HG03175 (cell line): ENCODE measurements at regions not wholly inside any gene's neighbourhood (a gene's known extent, or its start where the extent isn't known, plus 50 kb on each side); places are given as distances from the start of the nearest gene placed in this dataset.

ENCODE experiments used
- ATAC-seq: cut with Tn5 transposase; IDR thresholded peaks from one replicate; pipeline ENCODE4 v1.9.1; 2021; ENCODE audit warnings: mild to moderate bottlenecking, moderate library complexity; ENCODE audit not compliant: unreplicated experiment

GRCh38 chr21:25062061-25062460 lies 545.2 kb downstream of the MRPL39 start:
- ATAC-seq = no peak

GRCh38 chr21:25054689-25055088 lies 552.6 kb downstream of the MRPL39 start:
- ATAC-seq = peak; percentile 49

GRCh38 chr21:25039461-25040380 lies 567.6 kb downstream of the MRPL39 start:
- peak; percentile 89 for ATAC-seq

GRCh38 chr21:25036775-25037174 lies 570.5 kb downstream of the MRPL39 start:
- no peak for ATAC-seq

- ATAC-seq = no peak
Observed at GRCh38 chr21:25031750-25032149, 575.5 kb downstream of the MRPL39 start.

GRCh38 chr21:25029580-25029979 lies 577.7 kb downstream of the MRPL39 start:
- ATAC-seq = no peak

- ATAC-seq = no peak
Observed at GRCh38 chr21:25025596-25025995, 581.7 kb downstream of the MRPL39 start.

- no peak for ATAC-seq
Observed at GRCh38 chr21:25024639-25025038, 582.6 kb downstream of the MRPL39 start.

GRCh38 chr21:25005388-25005787 lies 601.9 kb downstream of the MRPL39 start:
- ATAC-seq = no peak

- ATAC-seq = no peak
Observed at GRCh38 chr21:25002676-25003075, 604.6 kb downstream of the MRPL39 start.

- no peak for ATAC-seq
Observed at GRCh38 chr21:24995216-24995615, 612.1 kb downstream of the MRPL39 start.

GRCh38 chr21:24994717-24995116 lies 612.6 kb downstream of the MRPL39 start:
- no peak for ATAC-seq

- ATAC-seq = no peak
Observed at GRCh38 chr21:24989516-24989915, 617.8 kb downstream of the MRPL39 start.

- ATAC-seq = no peak
Observed at GRCh38 chr21:24988941-24989340, 618.3 kb downstream of the MRPL39 start.

GRCh38 chr21:24976238-24976637 lies 631.0 kb downstream of the MRPL39 start:
- ATAC-seq = peak; percentile 71

- no peak for ATAC-seq
Observed at GRCh38 chr21:24969068-24969467, 638.2 kb downstream of the MRPL39 start.

- ATAC-seq = peak; percentile 89
Observed at GRCh38 chr21:24955275-24955961, 651.9 kb downstream of the MRPL39 start.

GRCh38 chr21:24948186-24948585 lies 659.1 kb downstream of the MRPL39 start:
- no peak for ATAC-seq

GRCh38 chr21:24945910-24946309 lies 661.4 kb downstream of the MRPL39 start:
- ATAC-seq = no peak

GRCh38 chr21:24941316-24942185 lies 665.7 kb downstream of the MRPL39 start:
- ATAC-seq = no peak

- ATAC-seq = no peak
Observed at GRCh38 chr21:24939291-24939690, 668.0 kb downstream of the MRPL39 start.
